GM21526 (cell line): ENCODE measurements at regions not wholly inside any gene's neighbourhood (a gene's known extent, or its start where the extent isn't known, plus 50 kb on each side); places are given as distances from the start of the nearest gene placed in this dataset.
"Not testable (repeated sequence)": the region's sequence is repeated elsewhere in the genome, so short reads cannot be mapped to it uniquely, and the experiment has no call there.

Source experiments
- ATAC-seq: cut with Tn5 transposase; IDR thresholded peaks from one replicate; pipeline ENCODE4 v1.9.1; 2021; ENCODE audit warnings: moderate library complexity; ENCODE audit not compliant: unreplicated experiment, low FRiP score

DNA sequence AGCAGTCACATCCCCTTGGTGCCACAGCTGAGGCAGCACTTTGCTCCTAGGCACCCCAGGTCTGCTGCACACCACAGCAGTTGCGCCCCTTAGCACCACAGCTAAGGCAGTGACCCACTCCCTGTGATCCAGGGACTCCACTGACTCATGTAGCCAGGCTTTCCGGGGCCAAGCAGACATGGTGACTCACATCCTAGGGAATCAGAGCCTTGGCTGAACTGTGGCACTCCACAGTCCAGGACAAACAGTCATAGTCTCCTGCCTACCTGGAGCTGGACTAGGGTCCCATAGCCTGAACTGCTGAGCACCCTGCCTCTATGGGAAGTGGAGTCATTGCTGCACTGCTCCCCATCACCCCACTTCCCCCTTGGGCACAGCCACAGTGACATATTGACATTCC is 338.7 kb downstream of the NPR3 start:
- no peak for ATAC-seq

DNA sequence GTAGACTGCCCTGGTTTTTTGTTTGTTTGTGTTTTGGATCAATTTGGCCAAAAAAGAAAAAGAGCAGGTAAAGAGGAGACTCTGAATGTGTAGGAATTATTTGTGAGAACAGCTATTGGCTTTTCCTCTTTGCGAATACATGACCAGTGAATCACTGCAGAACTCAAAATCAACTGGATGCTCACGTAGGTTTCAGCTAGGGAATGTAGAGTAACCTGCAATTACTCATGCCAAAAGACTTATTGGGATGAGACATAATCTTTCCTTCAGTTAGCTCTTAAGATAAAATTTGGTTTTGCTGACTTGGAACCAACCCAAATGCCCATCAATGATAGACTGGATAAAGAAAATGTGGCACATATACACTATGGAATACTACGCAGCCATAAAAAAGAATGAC is 348.0 kb downstream of the NPR3 start:
- no peak for ATAC-seq

DNA sequence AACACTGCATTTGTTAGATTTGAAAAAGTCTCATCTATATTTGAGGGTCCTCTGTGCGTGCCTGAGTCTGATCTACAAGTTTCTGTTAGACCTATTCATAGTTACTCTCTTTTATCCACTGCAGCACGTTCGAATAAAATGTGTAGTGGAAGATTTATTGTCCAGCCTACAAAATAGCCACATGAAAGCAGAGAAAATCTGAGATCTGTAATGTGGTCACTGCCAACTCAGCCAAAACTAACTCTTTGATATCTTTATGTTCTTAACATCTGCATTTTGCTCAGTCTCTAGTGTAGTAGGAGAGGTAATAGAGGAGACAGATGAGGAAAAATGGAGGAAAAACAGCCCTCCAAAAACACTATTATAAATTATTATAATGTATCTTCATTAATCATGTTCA is 354.0 kb downstream of the NPR3 start:
- no peak for ATAC-seq

DNA sequence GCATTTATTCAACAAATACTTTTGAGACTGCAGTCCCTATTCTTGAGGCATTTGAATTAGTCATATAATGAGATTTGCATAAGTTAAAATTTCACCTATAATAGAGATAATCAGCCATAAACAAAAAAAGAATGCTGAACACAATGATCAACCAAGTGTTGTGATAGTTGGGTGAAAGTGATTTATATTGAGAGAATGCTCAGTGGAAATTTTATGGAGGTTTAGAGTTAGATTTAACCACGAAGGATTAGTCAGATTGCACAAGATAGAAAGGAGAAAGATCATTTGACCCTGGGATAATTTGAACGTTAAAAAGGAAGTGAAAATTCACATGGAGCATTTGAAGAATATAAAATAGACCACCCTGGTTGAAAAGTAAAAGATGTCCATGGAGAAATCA is 356.2 kb downstream of the NPR3 start:
- ATAC-seq = no peak

DNA sequence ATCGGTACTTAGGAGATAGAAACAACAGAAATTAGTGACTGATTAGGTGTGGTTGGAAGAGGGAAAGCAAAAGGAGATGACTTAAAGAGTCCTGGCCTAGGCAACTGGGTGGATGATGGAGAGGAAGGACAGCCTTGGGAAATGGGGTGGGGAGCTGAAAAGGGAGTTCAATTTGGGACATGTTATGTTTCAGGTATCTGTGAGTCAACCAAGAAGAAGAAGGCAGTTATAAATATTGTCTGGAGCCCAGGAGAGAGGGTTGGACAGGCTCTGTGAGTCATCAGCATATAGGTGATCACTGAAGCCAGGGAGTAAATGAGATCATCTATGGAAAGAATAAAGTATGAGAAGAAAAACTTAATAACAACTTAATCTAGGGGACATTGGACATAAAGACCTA is 357.7 kb downstream of the NPR3 start:
- no peak for ATAC-seq

DNA sequence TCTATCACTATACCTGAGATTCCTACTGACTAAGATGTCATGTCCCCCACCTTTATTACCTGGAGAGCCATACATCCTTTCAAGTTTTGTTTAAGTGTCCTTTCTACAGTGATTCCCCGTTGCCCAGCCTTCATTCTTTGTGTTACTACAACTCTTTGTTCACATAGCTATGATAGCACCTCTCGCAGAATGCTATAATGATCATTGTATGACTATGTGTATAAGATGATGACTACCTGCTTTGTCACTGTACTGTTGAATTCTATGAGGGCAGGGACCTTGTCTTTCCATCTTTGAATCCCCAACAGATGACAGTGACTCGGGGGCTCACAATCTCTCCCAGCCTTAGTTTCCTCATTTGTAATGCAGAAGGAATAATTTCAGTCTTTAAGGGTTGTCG is 361.2 kb downstream of the NPR3 start:
- ATAC-seq = no peak

DNA sequence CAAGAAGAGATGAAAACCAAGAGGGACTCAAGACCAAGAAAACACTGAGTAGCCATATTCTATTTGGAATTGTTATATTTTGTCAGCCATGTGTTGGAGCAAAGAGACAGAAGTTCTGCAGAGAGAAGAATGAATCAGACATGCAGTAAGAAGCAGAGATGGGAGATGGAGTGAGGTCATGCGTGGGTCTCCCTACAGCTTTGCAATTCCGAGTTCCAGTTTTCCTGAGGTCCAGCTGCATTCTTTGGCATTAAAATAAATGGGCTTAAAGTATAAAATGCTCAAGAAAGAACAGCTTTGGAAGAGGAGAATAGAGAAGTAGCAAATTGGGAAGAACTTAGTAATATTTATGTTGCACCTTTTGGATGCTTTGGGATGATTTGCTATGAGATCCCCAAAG is 361.6 kb downstream of the NPR3 start:
- no peak for ATAC-seq

DNA sequence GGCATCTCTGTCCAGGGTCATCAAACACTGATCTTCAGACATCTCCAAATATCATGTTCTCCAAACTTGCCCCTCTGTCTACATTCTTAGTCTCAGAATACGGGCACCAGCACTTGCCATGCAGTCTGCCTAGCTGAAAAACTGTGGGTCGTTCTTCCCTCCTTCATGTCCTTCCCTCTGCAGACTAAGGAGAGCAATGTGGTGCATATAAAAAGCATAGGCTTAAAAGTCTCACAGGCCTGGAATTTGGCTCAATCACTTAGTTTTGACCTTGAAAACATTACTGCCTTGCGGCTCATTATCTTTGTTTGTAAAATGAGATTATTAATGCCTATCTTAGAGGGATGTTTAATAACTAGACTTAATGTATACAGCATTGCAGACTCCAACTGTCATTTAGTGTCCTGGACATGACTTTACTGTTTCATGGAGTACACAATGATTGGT is 362.8 kb downstream of the NPR3 start:
- ATAC-seq = no peak

DNA sequence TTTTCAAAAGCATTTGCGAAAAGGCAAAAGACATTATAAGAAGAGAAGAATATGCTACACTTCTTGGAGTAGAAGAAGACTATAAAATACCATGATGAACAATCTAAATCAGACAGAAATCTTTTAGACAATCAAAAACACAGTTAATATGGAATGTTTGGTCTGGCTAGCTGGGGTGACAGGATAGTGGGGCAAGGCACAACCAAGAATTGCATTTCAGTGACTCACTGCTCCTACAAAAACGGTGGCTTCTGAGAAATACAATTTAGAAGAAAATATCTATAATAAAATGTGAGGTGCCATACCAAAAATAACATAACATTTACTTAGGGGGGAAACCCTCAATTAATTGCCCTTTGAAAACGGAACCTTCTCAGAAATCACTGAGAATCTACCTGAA is 363.4 kb downstream of the NPR3 start:
- ATAC-seq = no peak

DNA sequence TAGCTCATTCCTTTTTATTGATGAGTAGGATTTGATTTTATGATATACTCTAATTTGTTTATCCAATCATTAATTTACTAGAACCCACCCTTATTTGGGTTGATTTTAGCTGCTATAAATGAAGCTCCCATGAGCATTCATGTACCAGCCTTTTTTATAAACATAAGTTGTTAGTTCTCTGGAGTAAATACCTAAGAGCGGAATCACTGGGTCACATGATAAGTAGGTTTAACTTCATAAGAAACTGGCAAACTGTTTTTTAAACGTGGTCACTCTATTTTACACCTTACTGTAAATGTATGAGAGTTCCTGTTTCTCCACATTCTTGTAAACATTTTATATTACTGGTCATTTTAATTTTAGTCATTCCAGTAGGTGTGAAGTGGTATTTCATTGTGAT is 364.6 kb downstream of the NPR3 start:
- ATAC-seq = no peak

DNA sequence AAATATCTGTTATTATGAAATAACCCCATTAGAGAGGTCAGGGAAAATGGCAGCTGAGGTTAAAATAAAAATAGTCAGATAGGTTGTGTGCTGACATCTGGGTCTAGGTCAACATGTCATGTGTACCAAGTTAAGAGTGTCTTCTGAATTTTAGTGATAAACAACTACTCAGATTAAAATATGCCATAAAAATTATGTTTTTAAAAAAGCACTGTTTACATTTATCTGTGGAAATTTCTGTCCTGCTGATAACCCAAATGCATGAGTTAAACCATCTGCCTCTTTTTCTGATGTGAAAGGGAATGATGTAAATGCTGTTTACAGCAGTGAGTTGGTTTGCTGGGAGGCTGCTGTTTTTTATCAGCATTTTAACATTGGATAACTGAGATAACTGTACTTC is 361.2 kb upstream of the TARS1 start:
- ATAC-seq = no peak

DNA sequence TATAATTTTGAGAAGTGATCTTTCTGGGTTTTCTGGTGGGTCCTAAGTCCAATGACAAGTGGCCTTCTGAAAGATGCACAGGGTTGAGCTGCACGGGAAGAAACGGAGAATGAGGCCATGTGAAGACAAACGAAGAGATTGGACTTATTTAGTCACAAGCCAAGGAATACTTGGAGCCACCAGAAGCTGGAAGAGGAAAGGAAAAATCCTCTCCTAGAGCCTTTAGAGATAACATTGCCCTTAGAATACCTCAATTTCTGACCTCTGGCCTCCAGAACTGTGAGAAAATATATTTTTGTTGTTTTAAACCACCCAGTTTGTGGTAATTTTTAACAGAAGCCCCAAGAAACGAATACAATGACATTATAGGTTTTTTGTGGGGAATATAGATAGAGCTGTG is 360.5 kb upstream of the TARS1 start:
- ATAC-seq = no peak

DNA sequence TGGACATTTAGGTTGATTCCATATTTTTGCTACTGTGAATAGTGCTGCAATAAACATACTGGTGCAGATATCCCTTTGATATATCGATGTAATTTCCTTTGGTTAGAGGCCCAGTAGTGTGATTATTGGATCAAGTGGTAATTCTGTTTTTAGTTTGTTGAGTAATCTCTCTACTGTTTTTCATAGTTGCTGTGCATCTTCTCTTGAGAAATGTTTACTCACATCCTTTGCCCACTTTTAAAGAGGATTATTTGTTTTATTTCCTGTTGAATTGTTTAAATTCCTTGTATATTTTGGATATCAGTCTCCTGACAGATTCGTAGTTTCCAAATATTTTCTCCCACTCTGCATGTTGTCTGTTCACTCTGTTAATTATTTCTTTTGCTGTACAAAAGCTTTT is 352.6 kb upstream of the TARS1 start:
- no peak for ATAC-seq

DNA sequence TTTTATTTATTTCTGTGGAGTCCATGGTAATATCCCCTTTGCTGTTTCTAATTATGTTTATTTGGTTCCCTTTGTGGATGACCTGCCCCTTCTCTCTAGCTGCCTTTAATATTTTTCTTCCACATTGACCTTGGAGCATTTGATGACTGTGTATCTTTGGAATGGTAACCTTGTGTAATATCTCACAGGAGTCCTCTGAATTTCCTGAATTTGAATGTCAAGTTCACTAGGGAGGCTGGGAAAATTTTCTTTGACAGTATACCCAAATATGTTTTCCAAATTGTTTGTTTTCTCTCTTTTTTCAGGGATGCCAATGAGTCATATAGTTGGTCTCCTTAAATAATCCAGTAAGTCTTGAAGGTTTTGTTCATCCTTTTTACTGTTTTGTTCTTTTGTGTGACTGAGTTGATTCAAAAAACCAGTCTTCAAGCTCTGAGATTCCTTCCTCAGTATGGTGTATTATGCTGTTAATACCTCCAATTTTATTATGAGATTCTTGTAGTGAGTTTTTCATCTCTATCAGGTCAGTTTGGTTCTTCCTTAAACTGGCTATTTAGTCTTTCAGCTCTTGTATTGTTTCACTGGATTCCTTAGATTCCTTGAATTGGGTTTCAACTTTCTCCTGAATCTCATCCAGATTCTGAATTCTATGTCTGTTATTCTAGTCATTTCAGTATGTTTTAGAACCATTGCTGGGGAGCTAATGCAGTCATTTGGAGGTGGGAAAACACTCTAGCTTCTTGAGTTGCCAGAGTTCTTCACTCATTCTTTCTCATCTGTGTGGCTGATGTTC is 349.0 kb upstream of the TARS1 start:
- no peak for ATAC-seq

DNA sequence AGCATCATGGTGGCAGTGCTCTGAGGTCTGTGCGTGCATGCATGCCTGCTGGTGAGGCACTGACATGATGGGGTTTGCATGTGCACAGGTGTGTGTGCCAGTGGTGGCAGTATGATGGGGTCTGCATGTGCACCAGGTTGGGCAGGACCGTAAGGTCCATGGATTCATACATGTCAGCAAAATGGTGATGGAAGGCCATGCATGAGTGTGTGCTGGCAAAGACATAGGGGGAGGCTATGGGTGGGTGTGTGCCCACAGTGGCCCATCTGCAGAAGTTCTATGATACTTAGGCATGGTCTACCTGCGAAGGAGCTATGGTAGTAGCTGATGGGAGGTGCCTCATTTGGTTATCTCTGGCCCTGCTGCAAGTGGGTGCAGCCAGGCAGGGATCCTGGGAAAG is 348.0 kb upstream of the TARS1 start:
- no peak for ATAC-seq

DNA sequence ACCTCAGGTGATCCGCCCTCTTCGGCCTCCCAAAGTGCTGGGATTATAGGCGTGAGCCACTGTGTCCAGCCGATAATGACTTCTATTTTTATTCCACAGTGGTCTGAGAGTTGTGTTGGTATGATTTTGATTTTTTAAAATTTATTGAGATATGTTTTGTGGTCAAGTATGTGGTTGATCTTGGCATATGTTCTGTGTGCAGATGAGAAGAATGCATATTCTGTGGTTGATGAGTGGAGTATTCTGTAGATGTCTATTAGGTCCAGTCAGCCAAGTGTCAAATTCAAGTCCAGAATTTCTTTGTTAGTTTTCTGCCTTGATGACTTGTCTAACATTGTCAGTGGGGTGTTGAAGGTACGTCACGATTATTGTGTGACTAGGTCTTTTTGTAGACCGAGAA is 338.2 kb upstream of the TARS1 start:
- no peak for ATAC-seq

DNA sequence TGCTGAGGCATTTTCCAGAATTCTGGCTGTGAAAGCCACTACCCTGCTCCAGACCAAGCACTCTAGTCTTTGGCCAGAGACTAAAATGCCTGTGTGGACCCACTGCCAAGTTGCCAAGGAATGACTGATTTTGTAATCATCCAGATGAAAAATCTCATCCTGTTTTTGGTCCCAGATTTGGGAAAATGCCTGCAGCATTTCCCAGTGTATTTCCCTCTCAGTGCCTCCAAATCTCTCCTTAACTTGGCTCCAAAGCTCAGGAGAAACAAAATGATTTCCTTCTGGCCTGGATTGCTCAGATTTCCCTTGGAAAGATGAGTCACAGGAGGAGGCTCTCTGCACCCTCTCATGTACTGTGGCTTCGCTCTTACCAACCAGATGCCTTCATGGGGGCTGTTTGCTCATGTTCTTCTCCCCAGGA is 335.2 kb upstream of the TARS1 start:
- no peak for ATAC-seq

DNA sequence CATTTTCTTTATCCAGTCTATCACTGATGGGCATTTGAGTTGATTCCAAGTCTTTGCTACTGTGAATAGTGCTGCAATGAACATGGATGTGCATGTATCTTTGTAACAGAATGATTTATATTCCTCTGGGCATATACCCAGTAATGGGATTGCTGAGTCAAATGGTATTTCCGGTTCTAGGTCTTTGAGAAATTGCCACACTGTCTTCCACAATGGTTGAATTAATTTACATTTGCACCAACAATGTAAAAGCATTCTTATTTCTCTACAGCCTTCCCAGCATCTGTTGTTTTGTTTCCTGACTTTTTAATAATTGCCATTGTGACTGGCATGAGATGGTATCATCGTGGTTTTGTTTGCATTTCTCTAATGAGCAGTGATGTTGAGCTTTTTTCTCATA is 330.3 kb upstream of the TARS1 start:
- ATAC-seq = not testable (repeated sequence)

DNA sequence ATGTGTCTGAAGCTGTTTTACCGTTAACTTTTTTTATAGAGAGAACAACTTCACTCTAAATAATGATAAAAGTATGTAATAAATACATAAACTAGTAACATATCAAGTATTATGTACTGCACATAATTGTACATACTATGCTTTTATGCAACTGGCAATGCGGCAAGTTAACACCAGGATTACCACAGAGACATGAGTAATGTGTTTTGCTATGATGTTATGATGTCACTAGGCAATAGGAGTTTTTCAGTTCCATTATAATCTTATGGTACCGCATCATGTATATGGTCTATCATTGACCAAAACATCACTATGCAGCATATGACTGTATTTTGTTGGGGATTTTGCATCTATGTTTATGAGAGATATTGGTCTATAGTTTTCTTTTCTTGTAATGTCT is 326.4 kb upstream of the TARS1 start:
- no peak for ATAC-seq

DNA sequence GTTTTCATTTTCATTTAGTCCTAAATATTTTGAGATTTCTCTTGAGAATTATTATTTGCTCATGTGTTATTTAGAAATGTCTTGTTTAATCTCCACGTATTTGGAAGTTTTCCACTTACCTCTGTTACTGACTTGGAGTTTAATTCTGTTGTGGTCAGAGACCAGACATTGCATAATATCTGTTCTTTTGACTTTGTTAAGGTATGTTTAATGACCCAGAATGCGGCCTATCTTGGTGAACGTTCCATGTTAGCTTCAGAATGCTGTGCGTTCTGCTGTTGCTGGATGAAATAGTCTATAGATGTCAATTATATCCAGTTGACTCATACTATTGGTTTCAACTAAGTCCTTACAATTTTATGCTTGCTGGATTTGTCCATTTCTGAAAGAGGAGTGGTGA is 325.3 kb upstream of the TARS1 start:
- ATAC-seq = no peak

DNA sequence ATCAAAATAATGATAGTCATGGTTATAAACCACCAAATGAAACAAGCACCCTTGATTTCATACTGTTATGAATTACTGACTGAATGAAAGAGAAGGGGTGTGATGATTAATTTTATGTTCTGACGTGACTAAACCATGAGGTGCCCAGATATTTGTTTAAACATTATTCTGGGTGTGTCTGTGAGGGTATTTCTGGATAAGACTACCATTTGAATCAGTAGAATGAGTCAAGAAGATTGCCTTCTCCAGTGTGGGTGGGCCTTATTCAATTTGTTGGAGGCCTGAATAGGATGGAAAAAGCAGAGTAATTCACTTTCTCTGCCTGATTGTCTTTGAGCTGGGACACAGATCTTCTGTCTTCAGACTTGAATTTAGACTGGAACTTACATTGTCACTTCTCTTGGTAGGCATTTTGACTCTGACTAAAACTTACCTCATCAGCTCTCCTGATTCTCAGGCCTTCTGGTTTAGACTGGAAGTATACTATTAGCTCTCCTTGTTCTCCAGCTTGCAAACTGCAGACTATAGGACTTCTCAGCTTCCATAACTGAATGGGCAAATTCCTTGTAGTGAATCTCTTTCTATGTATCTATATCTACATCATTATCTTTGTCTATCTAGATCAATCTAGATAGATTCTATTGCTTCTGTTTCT is 321.9 kb upstream of the TARS1 start:
- no peak for ATAC-seq

DNA sequence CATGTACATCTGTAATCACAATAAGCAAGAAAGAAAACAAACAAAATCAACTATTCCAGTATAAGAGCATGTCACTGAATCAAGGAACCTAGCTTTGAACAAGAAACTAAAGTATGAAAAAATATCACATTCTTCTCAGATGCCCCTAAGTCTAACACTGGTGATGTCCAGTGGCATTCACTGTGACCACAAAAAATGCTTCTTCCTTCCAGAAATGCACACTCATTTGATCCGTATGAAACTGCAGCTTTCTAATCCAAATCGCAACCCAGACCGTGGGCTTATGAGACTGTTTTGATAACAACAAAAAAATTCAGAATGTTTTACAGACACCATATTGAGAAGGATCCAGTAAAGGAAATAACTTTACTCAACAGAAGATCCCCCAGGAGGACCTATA is 320.1 kb upstream of the TARS1 start:
- no peak for ATAC-seq
